ENCODE measurements at regions not wholly inside any gene's neighbourhood (a gene's known extent, or its start where the extent isn't known, plus 50 kb on each side); places are given as distances from the start of the nearest gene placed in this dataset.

DNA sequence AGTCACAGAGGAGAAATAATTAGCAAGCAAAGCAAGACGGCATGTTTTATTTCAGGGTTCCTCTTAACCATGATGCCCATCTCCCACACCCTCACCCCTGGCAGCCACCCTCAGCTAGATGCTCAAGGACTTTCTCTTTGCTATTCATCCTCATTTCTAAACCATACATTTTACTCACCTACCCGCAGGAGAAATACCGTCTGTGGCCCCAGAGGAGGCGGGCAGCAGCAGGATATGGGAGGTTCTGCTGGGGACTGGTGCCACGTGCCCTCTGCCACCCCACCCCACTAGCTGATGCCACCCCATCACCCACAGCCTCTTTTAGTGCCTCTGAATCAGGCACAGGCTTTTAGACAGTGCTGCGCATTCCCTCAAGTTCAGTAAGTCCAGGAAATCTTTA, 168.7 kb upstream of the ITGB1 start:
- H3K9me3 Mint-ChIP-seq (ENCODE audit: unreplicated experiment) = no peaks in the 10 kb centered on the region
- no peaks in the 10 kb centered on the region for H3K36me3 Mint-ChIP-seq (ENCODE audit: unreplicated experiment)
- no peak overlapping the region for H3K4me3 Mint-ChIP-seq (ENCODE audit: unreplicated experiment)
- H3K27me3 Mint-ChIP-seq (ENCODE audit: unreplicated experiment) = no peaks in the 10 kb centered on the region
- TF ChIP-seq, protein P1, sequence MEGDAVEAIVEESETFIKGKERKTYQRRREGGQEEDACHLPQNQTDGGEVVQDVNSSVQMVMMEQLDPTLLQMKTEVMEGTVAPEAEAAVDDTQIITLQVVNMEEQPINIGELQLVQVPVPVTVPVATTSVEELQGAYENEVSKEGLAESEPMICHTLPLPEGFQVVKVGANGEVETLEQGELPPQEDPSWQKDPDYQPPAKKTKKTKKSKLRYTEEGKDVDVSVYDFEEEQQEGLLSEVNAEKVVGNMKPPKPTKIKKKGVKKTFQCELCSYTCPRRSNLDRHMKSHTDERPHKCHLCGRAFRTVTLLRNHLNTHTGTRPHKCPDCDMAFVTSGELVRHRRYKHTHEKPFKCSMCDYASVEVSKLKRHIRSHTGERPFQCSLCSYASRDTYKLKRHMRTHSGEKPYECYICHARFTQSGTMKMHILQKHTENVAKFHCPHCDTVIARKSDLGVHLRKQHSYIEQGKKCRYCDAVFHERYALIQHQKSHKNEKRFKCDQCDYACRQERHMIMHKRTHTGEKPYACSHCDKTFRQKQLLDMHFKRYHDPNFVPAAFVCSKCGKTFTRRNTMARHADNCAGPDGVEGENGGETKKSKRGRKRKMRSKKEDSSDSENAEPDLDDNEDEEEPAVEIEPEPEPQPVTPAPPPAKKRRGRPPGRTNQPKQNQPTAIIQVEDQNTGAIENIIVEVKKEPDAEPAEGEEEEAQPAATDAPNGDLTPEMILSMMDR (IDR thresholded peaks at IDR 0.05) = no peak
- peaks cover 40% of the 10 kb centered on the region for H3K4me1 Mint-ChIP-seq (ENCODE audit: unreplicated experiment)
- DNase-seq (ENCODE audit: extremely low spot score, unreplicated experiment) = no peak
- H3K27ac Mint-ChIP-seq (ENCODE audit: unreplicated experiment) = no peak overlapping the region

DNA sequence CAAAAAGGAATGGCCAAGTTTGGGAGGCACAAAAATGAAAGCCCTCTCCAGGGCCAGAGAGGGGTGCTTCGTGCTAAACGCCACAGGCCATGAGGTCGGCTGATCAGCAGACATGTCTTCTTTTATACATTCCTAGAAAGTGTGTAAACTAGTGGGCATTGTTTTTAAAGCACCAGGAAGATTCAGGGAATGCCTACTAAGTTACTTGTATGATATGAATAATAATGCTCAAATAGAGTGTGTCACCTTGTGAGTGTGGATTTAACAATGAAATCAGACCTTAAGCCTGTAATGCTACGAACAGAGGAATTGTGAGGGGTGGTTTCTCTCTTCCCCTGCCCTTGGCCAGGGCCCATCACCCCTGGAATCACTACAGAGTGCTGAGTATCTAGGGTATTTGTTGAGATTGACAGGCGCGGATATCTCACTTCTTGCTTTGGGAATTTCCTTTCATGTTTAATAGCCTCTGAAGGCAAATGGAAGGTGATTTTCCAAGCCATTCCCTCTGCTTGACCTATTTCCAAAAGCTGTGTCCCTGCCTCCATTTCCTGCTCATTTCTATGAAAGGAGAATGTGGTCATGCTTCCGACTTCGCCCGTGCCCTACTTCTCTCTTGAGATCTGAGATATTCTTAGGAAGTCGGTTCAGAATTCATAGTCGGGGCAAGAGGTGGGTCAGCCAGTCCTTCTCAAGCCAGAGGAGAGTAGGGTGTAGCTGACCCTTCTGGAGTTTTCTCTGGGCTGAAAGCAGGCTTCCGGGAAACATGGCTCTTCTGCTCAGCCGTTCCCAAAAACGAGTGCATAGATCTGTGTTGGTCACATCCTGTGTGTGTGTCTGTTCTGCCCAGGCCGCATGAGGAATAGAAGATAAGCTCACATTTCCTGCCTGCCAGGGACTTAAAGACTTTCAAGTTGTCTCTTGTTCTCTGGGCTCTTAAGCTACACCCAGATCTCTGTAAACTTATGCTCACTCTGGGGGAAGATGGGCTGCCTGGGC, 167.8 kb upstream of the ITGB1 start:
- no peaks in the 10 kb centered on the region for H3K36me3 Mint-ChIP-seq (ENCODE audit: unreplicated experiment)
- H3K4me3 Mint-ChIP-seq (ENCODE audit: unreplicated experiment) = no peak overlapping the region
- no peak for DNase-seq (ENCODE audit: extremely low spot score, unreplicated experiment)
- H3K27me3 Mint-ChIP-seq (ENCODE audit: unreplicated experiment) = no peaks in the 10 kb centered on the region
- no peak overlapping the region for H3K27ac Mint-ChIP-seq (ENCODE audit: unreplicated experiment)
- no peaks in the 10 kb centered on the region for H3K9me3 Mint-ChIP-seq (ENCODE audit: unreplicated experiment)
- TF ChIP-seq, protein P1 (IDR thresholded peaks at IDR 0.05) = no peak
- H3K4me1 Mint-ChIP-seq (ENCODE audit: unreplicated experiment) = peaks cover 49% of the 10 kb centered on the region

DNA sequence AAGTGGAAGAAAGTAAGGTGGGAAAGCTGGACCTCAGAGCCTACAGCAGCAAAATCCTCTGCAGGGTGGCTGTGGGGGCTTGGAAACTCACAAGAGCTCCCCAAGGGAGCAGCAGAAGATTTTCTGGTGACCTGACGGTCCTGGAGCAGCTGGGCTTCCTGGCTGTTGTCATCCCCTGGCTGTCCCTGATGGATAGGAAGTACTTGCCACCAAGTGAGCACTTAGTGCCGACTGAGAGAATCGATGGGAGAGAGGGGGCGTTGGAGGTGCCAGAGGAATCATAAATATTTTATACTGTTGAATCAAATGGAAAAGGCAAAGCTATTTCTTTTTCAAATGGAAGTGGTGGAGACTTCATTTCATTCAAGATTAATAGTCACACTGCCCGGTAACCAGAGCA, 167.1 kb upstream of the ITGB1 start:
- no peak for DNase-seq (ENCODE audit: extremely low spot score, unreplicated experiment)
- H3K9me3 Mint-ChIP-seq (ENCODE audit: unreplicated experiment) = no peaks in the 10 kb centered on the region
- peaks cover 50% of the 10 kb centered on the region for H3K4me1 Mint-ChIP-seq (ENCODE audit: unreplicated experiment)
- no peak overlapping the region for H3K27ac Mint-ChIP-seq (ENCODE audit: unreplicated experiment)
- H3K4me3 Mint-ChIP-seq (ENCODE audit: unreplicated experiment) = no peak overlapping the region
- TF ChIP-seq, protein P1 (IDR thresholded peaks at IDR 0.05) = no peak
- no peaks in the 10 kb centered on the region for H3K27me3 Mint-ChIP-seq (ENCODE audit: unreplicated experiment)
- H3K36me3 Mint-ChIP-seq (ENCODE audit: unreplicated experiment) = no peaks in the 10 kb centered on the region

DNA sequence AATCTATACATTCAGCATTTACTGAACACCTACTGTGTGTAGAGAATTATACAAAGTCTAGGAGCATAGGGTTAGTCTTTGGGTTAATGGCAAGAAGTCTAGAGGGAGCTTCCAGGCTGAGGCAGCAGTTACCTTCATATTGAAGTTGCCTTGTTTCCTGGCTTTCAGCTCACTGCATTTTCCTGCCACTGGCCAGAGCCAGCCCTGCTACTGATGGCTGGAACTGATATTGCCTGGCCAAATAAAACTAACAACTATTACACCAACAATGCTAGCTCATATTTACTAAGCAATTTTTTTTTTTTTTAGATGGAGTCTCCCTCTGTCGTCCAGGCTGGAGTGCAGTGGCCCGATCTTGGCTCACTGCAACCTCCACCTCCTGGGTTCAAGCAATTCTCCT, 165.7 kb upstream of the ITGB1 start:
- no peaks in the 10 kb centered on the region for H3K9me3 Mint-ChIP-seq (ENCODE audit: unreplicated experiment)
- H3K36me3 Mint-ChIP-seq (ENCODE audit: unreplicated experiment) = no peaks in the 10 kb centered on the region
- no peaks in the 10 kb centered on the region for H3K27me3 Mint-ChIP-seq (ENCODE audit: unreplicated experiment)
- DNase-seq (ENCODE audit: extremely low spot score, unreplicated experiment) = no peak
- H3K27ac Mint-ChIP-seq (ENCODE audit: unreplicated experiment) = no peak overlapping the region
- no peak overlapping the region for H3K4me3 Mint-ChIP-seq (ENCODE audit: unreplicated experiment)
- H3K4me1 Mint-ChIP-seq (ENCODE audit: unreplicated experiment) = peaks cover 41% of the 10 kb centered on the region
- TF ChIP-seq, protein P1 (IDR thresholded peaks at IDR 0.05) = no peak

DNA sequence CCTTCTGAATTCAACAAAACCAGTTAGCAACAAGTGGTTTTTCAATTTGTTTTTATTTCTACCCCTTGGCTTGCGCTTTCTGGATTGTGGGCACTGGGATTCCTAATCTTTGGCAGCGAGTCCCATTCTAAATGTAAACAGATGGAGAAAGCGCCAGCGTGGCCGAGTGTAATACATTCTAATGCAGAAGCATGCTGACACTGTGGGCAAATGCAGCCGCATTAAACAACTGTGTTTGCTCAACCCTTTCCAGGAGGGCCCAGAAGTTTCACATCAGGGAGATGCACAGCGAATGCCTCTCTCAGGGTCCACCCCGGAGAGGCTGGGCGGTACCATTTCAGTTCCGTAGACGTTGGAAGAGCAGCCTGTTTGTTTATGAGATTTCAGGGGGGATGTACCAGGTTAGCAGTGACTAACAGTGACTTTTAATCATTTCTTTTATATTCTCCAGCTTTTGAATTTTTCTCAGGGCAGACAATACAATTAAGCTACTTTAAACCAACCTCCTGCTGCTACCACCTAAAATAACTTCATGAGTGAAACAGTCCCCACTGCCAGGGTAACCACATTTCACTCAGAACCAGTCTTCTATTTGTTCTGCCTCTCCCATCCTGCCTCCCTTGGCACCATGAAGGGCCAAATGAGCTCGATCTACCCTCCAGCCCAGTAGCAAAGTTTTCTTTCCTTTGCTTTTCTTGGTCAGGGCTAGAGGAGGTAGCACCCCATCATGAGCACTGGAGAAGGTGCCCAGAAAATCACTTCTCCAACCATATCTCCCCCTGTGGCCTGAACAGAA, 164.2 kb upstream of the ITGB1 start:
- TF ChIP-seq, protein P1 (IDR thresholded peaks at IDR 0.05) = no peak
- Mint-ChIP-seq H3K4me1 (ENCODE audit: unreplicated experiment) (peaks cover 41% of the 10 kb centered on the region), H3K4me3 (ENCODE audit: unreplicated experiment) (peak overlapping the region; percentile 54), H3K27me3 (ENCODE audit: unreplicated experiment) (no peaks in the 10 kb centered on the region), H3K36me3 (ENCODE audit: unreplicated experiment) (no peaks in the 10 kb centered on the region), H3K9me3 (ENCODE audit: unreplicated experiment) (no peaks in the 10 kb centered on the region), H3K27ac (ENCODE audit: unreplicated experiment) (peak overlapping the region; percentile 89)
- no peak for DNase-seq (ENCODE audit: extremely low spot score, unreplicated experiment)

Measured in osteocyte (in vitro differentiated cells).